GM12874 (cell line): ENCODE measurements at regions not wholly inside any gene's neighbourhood (a gene's known extent, or its start where the extent isn't known, plus 50 kb on each side); places are given as distances from the start of the nearest gene placed in this dataset.

Experiments
- TF ChIP-seq, protein P1 (sequence below): IDR thresholded peaks from 2 replicates; pipeline ENCODE4 v1.5.1; 2011; ENCODE audit warnings: low read depth, mild to moderate bottlenecking, control low read depth, low read length, moderate library complexity; ENCODE audit not compliant: insufficient read depth

DNA sequence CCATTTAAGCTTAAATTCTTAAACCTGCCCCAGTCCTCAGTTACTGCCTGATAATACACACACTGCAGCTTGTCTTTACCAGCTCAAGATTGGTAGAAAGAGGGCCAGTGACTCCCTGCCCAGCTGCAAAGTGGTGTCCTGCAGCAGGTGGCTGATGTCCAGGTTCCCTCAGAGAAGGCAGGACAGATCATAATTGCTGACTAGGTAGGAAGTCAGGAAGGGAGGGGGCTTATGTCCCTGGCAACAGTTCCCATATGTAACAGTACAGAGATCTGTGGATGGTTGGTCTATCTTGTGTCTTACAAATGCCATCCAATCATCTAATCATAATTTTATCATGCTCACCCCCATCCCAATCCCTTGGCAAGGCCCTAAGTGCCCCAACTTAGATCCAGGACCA lies 492.1 kb upstream of the PPP2R3A start:
- TF ChIP-seq, protein P1, sequence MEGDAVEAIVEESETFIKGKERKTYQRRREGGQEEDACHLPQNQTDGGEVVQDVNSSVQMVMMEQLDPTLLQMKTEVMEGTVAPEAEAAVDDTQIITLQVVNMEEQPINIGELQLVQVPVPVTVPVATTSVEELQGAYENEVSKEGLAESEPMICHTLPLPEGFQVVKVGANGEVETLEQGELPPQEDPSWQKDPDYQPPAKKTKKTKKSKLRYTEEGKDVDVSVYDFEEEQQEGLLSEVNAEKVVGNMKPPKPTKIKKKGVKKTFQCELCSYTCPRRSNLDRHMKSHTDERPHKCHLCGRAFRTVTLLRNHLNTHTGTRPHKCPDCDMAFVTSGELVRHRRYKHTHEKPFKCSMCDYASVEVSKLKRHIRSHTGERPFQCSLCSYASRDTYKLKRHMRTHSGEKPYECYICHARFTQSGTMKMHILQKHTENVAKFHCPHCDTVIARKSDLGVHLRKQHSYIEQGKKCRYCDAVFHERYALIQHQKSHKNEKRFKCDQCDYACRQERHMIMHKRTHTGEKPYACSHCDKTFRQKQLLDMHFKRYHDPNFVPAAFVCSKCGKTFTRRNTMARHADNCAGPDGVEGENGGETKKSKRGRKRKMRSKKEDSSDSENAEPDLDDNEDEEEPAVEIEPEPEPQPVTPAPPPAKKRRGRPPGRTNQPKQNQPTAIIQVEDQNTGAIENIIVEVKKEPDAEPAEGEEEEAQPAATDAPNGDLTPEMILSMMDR: no peak

- TF ChIP-seq, protein P1: no peak
Measured at GRCh38 chr3:135487261-135487660, 478.3 kb upstream of the PPP2R3A start.

GRCh38 chr3:135490219-135490915 lies 475.2 kb upstream of the PPP2R3A start:
- TF ChIP-seq, protein P1: no peak

GRCh38 chr3:135491491-135492205 lies 473.9 kb upstream of the PPP2R3A start:
- TF ChIP-seq, protein P1: no peak

GRCh38 chr3:135495891-135496290 lies 469.6 kb upstream of the PPP2R3A start:
- TF ChIP-seq, protein P1: no peak

- TF ChIP-seq, protein P1: no peak
Measured at GRCh38 chr3:135497979-135498378, 467.5 kb upstream of the PPP2R3A start.

- TF ChIP-seq, protein P1: no peak
Measured at GRCh38 chr3:135499426-135499825, 466.1 kb upstream of the PPP2R3A start.
